CD4-positive, alpha-beta memory T cell (primary cell): ENCODE measurements at regions not wholly inside any gene's neighbourhood (a gene's known extent, or its start where the extent isn't known, plus 50 kb on each side); places are given as distances from the start of the nearest gene placed in this dataset.
"Not testable (repeated sequence)": the region's sequence is repeated elsewhere in the genome, so short reads cannot be mapped to it uniquely, and the experiment has no call there.

Experiments used
- CTCF ChIA-PET: fragments of 350-600 bp; sonication (Branson Sonifier 250); formaldehyde crosslinking; loops from one replicate; lab custom pipeline; 2021; ENCODE audit warnings: inconsistent platforms; ENCODE audit not compliant: partially characterized antibody; lab: Charles Lee
- POLR2A ChIA-PET: fragments of 350-600 bp; sonication (Branson Sonifier 250); formaldehyde crosslinking; loops from one replicate; lab custom pipeline; 2021; ENCODE audit not compliant: partially characterized antibody; lab: Charles Lee
- DNase-seq, 5 donors: peaks; one replicate each; pipeline versions ENCODE4 v3.0.0 to v3.0.0-alpha.2; 2020 to 2022; ENCODE audit warnings: mixed read lengths in 1 of 5
- H3K27ac ChIP-seq: one replicate; pipeline ENCODE4 v1.7.0; 2013; ENCODE audit warnings: low read depth, low read length
- H3K27me3 ChIP-seq: 2 replicates; pipeline ENCODE4 v1.7.0; 2013; ENCODE audit warnings: mild to moderate bottlenecking, low read length, moderate library complexity; ENCODE audit not compliant: insufficient read depth
- H3K36me3 ChIP-seq: 2 replicates; pipeline ENCODE4 v1.7.0; 2013; ENCODE audit warnings: mild to moderate bottlenecking, low read length, moderate library complexity; ENCODE audit not compliant: insufficient read depth
- H3K4me1 ChIP-seq: 2 replicates; pipeline ENCODE4 v1.7.0; 2013; ENCODE audit warnings: mild to moderate bottlenecking, low read length, moderate library complexity; ENCODE audit not compliant: insufficient read depth
- H3K4me3 ChIP-seq, 2 donors: one replicate each; pipeline ENCODE4 v1.7.0; 2013; ENCODE audit warnings: low read length in 2 of 2, mild to moderate bottlenecking in 1 of 2
- H3K9me3 ChIP-seq, 2 donors: one replicate each; pipeline ENCODE4 v1.7.0; 2013; ENCODE audit warnings: low read length in 2 of 2, control low read depth in 1 of 2; ENCODE audit not compliant: control insufficient read depth in 1 of 2
- H3K27ac Mint-ChIP-seq, 7 donors: one replicate each; pipeline ENCODE4 v1.8.0; 2020 to 2021; ENCODE audit warnings: mixed read lengths in 7 of 7, mild to moderate bottlenecking in 6 of 7, inconsistent platforms in 3 of 7, moderate library complexity in 3 of 7
- H3K27me3 Mint-ChIP-seq, 2 donors: one replicate each; pipeline ENCODE4 v1.8.0; 2020 to 2021; ENCODE audit warnings: mixed read lengths in 2 of 2
- H3K36me3 Mint-ChIP-seq, 2 donors: one replicate each; pipeline ENCODE4 v1.8.0; 2020 to 2021; ENCODE audit warnings: mixed read lengths in 2 of 2, inconsistent platforms in 1 of 2, mild to moderate bottlenecking in 1 of 2
- H3K4me1 Mint-ChIP-seq, 4 donors: one replicate each; pipeline ENCODE4 v1.8.0; 2020 to 2021; ENCODE audit warnings: mixed read lengths in 4 of 4, mild to moderate bottlenecking in 1 of 4
- H3K4me3 Mint-ChIP-seq, 8 donors: one replicate each; pipeline ENCODE4 v1.8.0; 2020 to 2021; ENCODE audit warnings: mixed read lengths in 8 of 8, mild to moderate bottlenecking in 7 of 8, moderate library complexity in 6 of 8, inconsistent platforms in 3 of 8
- H3K9me3 Mint-ChIP-seq, 8 donors: one replicate each; pipeline ENCODE4 v1.8.0; 2020 to 2021; ENCODE audit warnings: mixed read lengths in 8 of 8, mild to moderate bottlenecking in 5 of 8, inconsistent platforms in 3 of 8, moderate library complexity in 1 of 8
- intact Hi-C: fragments of 100-400 bp; cut with micrococcal nuclease; formaldehyde crosslinking; loops from one replicate; pipeline ENCODE4 v1.15.1; 2023

GRCh38 chr4:42248972-42249371 lies 96.5 kb upstream of the BEND4 start:
- no peaks in the 10 kb centered on the region for H3K36me3 ChIP-seq
- H3K4me3 ChIP-seq = no peak overlapping the region
- no peak overlapping the region for H3K27ac ChIP-seq
- no peak for DNase-seq
- ChIA-PET CTCF (no interaction called here), POLR2A (no interaction called here)
- peaks cover 7 to 13% of the 10 kb centered on the region in 2 donors for H3K27me3 Mint-ChIP-seq
- no peaks in the 10 kb centered on the region for H3K4me1 Mint-ChIP-seq
- no peaks in the 10 kb centered on the region for H3K4me1 ChIP-seq
- intact Hi-C loops = no loop called here
- H3K9me3 Mint-ChIP-seq = no peaks in the 10 kb centered on the region
- no peak overlapping the region for H3K4me3 Mint-ChIP-seq
- no peak overlapping the region for H3K27ac Mint-ChIP-seq
- no peaks in the 10 kb centered on the region for H3K9me3 ChIP-seq
- H3K27me3 ChIP-seq = peaks cover 4% of the 10 kb centered on the region
- no peaks in the 10 kb centered on the region for H3K36me3 Mint-ChIP-seq

DNA sequence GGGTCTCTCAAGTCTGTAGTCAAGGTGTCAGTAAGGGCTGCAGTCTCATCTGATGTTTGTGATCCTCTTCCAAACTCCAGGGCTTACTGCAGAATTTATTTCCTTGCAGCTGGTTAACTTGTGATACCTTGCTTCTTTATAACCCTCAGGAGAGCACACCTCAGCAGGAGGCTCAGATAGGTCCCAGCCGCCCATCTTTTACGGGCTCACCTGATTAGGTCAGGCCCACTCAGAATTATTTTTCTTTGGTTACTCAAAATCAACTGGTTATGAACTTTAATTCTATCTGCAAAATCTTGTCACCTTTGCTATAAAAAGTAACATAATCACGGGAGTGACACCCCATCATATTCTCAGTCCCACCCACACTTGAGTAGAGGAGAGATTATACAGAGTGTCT lies 99.9 kb upstream of the BEND4 start:
- no peak overlapping the region for H3K27ac ChIP-seq
- H3K4me1 ChIP-seq = no peaks in the 10 kb centered on the region
- ChIA-PET POLR2A (no interaction called here), CTCF (no interaction called here)
- Mint-ChIP-seq H3K27ac (no peak overlapping the region), H3K4me3 (no peak overlapping the region), H3K9me3 (no peaks in the 10 kb centered on the region), H3K4me1 (no peaks in the 10 kb centered on the region), H3K36me3 (no peaks in the 10 kb centered on the region), H3K27me3 (peaks cover 4 to 12% of the 10 kb centered on the region in 2 donors)
- DNase-seq = no peak
- no peaks in the 10 kb centered on the region for H3K9me3 ChIP-seq
- no peaks in the 10 kb centered on the region for H3K36me3 ChIP-seq
- intact Hi-C loops = no loop called here
- no peak overlapping the region for H3K4me3 ChIP-seq
- H3K27me3 ChIP-seq = peaks cover 4% of the 10 kb centered on the region

DNA sequence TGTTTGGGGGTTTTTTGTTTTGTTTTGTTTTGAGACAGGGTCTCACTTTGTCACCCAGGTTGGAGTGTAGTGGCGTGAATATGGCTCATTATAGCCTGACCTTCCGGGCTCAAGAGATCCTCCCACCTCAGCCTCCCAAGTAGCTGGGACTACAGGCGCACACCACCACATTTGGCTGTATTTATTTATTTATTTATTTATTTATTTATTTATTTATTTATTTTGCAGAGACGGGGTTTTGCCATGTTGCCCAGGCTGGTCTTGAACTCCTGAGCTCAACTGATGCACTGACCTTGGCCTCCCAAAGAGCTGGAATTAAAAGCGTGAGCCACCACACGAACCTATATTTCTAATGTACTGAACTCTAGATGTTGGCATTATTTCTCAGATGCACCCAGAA lies 105.2 kb upstream of the BEND4 start:
- H3K36me3 ChIP-seq, H3K4me3 ChIP-seq, POLR2A ChIA-PET, H3K36me3 Mint-ChIP-seq, CTCF ChIA-PET, H3K27me3 Mint-ChIP-seq, H3K4me1 ChIP-seq, H3K9me3 ChIP-seq, DNase-seq, H3K4me1 Mint-ChIP-seq, H3K27ac ChIP-seq, H3K27me3 ChIP-seq, intact Hi-C loops, H3K4me3 Mint-ChIP-seq, H3K27ac Mint-ChIP-seq, H3K9me3 Mint-ChIP-seq: not testable (repeated sequence)

DNA sequence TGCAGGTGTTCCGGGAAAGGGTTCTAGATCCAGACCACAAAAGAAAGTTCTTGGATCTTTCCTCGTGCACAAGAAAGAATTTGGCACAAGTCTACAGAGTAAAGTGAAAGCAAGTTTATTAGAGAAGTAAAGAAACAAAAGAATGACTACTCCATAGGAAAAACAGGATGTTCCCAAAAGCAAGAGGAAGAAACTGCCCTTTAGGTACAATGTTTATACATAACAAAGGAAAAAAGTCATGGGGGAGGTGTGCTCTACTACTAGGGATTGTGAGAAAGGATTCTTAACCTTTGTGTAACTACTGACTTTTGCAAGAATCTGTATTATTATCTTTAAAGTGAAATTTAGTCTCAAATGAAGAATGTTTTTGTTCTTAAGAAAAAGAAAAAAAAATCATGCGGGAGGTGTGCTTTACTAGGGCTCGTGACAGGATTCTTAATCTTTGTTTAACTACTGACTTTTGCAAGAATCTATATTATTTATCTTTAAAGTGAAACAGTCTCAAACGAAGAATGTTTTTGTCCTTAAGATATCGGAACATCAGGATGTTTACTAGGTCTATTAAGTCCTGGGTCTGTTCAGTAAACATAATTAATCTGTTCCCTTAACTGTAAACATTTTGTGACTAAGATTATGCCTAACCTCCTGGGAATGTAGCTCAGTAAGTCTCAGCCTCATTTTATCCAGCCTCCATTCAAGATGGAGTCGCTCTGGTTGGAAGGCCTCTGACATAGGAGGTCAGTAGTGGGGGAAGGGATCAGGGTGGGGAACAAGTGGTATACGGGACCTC lies 110.4 kb upstream of the BEND4 start:
- ChIA-PET CTCF (no interaction called here), POLR2A (no interaction called here)
- Histone ChIP-seq H3K27me3 (no peaks in the 10 kb centered on the region), H3K4me1 (no peaks in the 10 kb centered on the region), H3K4me3 (no peak overlapping the region), H3K9me3 (no peaks in the 10 kb centered on the region), H3K36me3 (no peaks in the 10 kb centered on the region), H3K27ac (no peak overlapping the region)
- intact Hi-C loops = no loop called here
- no peaks in the 10 kb centered on the region for H3K4me1 Mint-ChIP-seq
- H3K9me3 Mint-ChIP-seq = no peaks in the 10 kb centered on the region
- no peak for DNase-seq
- H3K27me3 Mint-ChIP-seq = peaks cover 1 to 3% of the 10 kb centered on the region in 2 donors
- H3K27ac Mint-ChIP-seq = no peak overlapping the region
- H3K36me3 Mint-ChIP-seq = no peaks in the 10 kb centered on the region
- H3K4me3 Mint-ChIP-seq = no peak overlapping the region

DNA sequence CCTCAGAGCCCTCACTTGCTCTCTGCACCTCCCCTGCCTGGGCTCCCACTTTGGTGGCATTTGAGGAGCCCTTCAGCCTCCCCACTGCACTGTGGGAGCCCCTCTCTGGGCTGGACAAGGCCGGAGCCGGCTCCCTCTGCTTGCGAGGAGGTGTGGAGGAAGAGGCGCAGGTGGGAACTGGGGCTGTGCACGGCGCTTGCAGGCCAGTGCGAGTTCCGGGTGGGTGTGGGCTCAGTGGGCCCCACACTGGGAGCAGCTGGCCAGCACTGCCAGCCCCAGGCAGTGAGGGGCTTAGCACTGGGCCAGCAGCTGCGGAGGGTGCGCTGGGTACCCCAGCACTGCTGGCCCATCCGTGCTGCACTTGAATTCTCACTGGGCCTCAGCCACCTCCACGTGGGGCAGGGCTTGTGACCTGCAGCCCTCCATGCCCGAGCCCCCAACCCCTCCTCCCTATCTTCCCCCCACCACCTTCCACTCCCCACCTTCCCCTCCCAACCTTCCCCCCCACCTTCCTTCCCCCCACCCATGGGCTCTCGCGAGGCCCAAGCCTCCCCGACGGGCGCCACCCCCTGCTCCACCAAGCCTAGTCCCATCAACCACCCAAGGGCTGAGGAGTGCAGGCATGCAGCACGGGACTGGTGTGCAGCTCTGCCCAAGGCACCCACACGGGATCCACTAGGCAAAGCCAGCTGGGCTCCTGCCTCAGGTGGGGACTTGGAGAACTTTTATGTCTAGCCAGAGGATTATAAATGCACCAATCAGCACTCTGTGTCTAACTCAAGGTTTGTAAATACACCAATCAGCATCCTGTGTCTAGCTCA lies 113.5 kb upstream of the BEND4 start:
- H3K27me3 Mint-ChIP-seq = peaks cover 0 to 3% of the 10 kb centered on the region in 2 donors
- Histone ChIP-seq H3K9me3 (no peaks in the 10 kb centered on the region), H3K27me3 (no peaks in the 10 kb centered on the region), H3K4me3 (no peak overlapping the region), H3K36me3 (no peaks in the 10 kb centered on the region), H3K27ac (no peak overlapping the region), H3K4me1 (no peaks in the 10 kb centered on the region)
- no peak overlapping the region for H3K4me3 Mint-ChIP-seq
- intact Hi-C loops = no loop called here
- CTCF ChIA-PET = interaction anchor here (0.9 kb wide), 1 partner anchor 12 kb away, joined by 3 read pairs; no protein-coding TSS in a partner anchor
- no peaks in the 10 kb centered on the region for H3K4me1 Mint-ChIP-seq
- POLR2A ChIA-PET = no interaction called here
- no peaks in the 10 kb centered on the region for H3K9me3 Mint-ChIP-seq
- H3K27ac Mint-ChIP-seq = no peak overlapping the region
- no peak for DNase-seq
- no peaks in the 10 kb centered on the region for H3K36me3 Mint-ChIP-seq

- intact Hi-C loops = no loop called here
- Mint-ChIP-seq H3K36me3 (no peaks in the 10 kb centered on the region), H3K4me3 (no peak overlapping the region), H3K4me1 (no peaks in the 10 kb centered on the region), H3K27me3 (peaks cover 0 to 3% of the 10 kb centered on the region in 2 donors), H3K9me3 (peaks cover 0 to 2% (median 0%) of the 10 kb centered on the region in 8 donors), H3K27ac (no peak overlapping the region)
- Histone ChIP-seq H3K36me3 (no peaks in the 10 kb centered on the region), H3K27me3 (no peaks in the 10 kb centered on the region), H3K9me3 (no peaks in the 10 kb centered on the region), H3K27ac (no peak overlapping the region), H3K4me3 (no peak overlapping the region), H3K4me1 (no peaks in the 10 kb centered on the region)
- no peak for DNase-seq
- POLR2A ChIA-PET = no interaction called here
- CTCF ChIA-PET = no interaction called here
Observed at GRCh38 chr4:42267724-42268123, 115.3 kb upstream of the BEND4 start.

DNA sequence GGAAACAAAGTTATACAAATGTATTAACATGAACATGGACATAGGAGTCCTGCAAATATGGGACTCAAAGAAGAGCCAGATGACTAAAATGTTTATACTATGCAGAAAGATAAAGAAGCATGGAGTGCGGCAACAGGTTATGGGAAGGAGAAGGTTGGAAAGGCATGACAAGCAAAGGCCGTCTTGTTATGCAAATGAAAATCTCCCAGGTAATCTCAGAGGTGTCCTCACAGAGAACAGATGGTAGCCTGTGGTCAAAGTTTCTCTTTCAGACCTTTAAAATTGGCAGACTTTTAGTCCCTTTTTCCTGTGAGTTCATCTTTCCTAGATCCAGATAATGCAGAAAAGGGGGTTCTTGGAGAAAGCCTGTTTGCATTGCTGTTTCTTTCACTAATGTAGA lies 116.4 kb upstream of the BEND4 start:
- Mint-ChIP-seq H3K27me3 (peaks cover 0 to 3% of the 10 kb centered on the region in 2 donors), H3K36me3 (no peaks in the 10 kb centered on the region), H3K4me3 (no peak overlapping the region), H3K27ac (no peak overlapping the region), H3K9me3 (peaks cover 0 to 2% (median 0%) of the 10 kb centered on the region in 8 donors), H3K4me1 (no peaks in the 10 kb centered on the region)
- no peak for DNase-seq
- intact Hi-C loops = no loop called here
- CTCF ChIA-PET = interaction anchor here (1.2 kb wide), 1 partner anchor 14 kb away, joined by 5 read pairs; no protein-coding TSS in a partner anchor
- Histone ChIP-seq H3K27ac (no peak overlapping the region), H3K4me1 (no peaks in the 10 kb centered on the region), H3K4me3 (no peak overlapping the region), H3K9me3 (no peaks in the 10 kb centered on the region), H3K36me3 (no peaks in the 10 kb centered on the region), H3K27me3 (no peaks in the 10 kb centered on the region)
- POLR2A ChIA-PET = no interaction called here
